SK-N-MC (cell line): ENCODE measurements at regions not wholly inside any gene's neighbourhood (a gene's known extent, or its start where the extent isn't known, plus 50 kb on each side); places are given as distances from the start of the nearest gene placed in this dataset.

Experiments
- EZH2 ChIP-seq: fragments of 200-600 bp; sonication (generic); IDR thresholded peaks from one replicate; pipeline ENCODE4 v1.6.1; 2017; ENCODE audit warnings: antibody characterized with exemption
- FOXP2 ChIP-seq: optimal IDR thresholded peaks from 2 replicates; pipeline ENCODE3; 2011; ENCODE audit warnings: mild to moderate bottlenecking, moderate library complexity; ENCODE audit not compliant: insufficient read depth; ENCODE audit errors: extremely low read length, control extremely low read depth
- POLR2AphosphoS5 ChIP-seq: IDR thresholded peaks from 2 replicates; pipeline ENCODE4 v1.6.1; 2012; ENCODE audit warnings: mild to moderate bottlenecking, low read depth, low read length, borderline replicate concordance

GRCh38 chr2:223185638-223186037 is 133.6 kb downstream of the KCNE4 start:
- no peak for TF ChIP-seq POLR2AphosphoS5
- TF ChIP-seq EZH2: no peak
- TF ChIP-seq FOXP2: no peak
